Neural crest cell (in vitro differentiated cells): ENCODE measurements at regions not wholly inside any gene's neighbourhood (a gene's known extent, or its start where the extent isn't known, plus 50 kb on each side); places are given as distances from the start of the nearest gene placed in this dataset.

Experiments
- DNase-seq: peaks from one replicate; pipeline ENCODE4 v3.0.0; 2021; ENCODE audit warnings: low read depth, mixed read lengths, low spot score
- H3K27ac Mint-ChIP-seq: one replicate; pipeline ENCODE4 v1.8.0; 2021; ENCODE audit warnings: mild to moderate bottlenecking, mixed read lengths; ENCODE audit not compliant: unreplicated experiment
- H3K27me3 Mint-ChIP-seq: 2 replicates; pipeline ENCODE4 v1.8.0; 2021; ENCODE audit warnings: low read depth, mild to moderate bottlenecking, mixed read lengths
- H3K36me3 Mint-ChIP-seq: 2 replicates; pipeline ENCODE4 v1.8.0; 2021; ENCODE audit warnings: low read depth, mild to moderate bottlenecking, mixed read lengths
- H3K4me1 Mint-ChIP-seq: 2 replicates; pipeline ENCODE4 v1.8.0; 2021; ENCODE audit warnings: mixed read lengths
- H3K4me3 Mint-ChIP-seq: one replicate; pipeline ENCODE4 v1.8.0; 2021; ENCODE audit warnings: mild to moderate bottlenecking, mixed read lengths
- H3K9me3 Mint-ChIP-seq: 2 replicates; pipeline ENCODE4 v1.8.0; 2021; ENCODE audit warnings: mixed read lengths
- CTCF ChIP-seq: fragments of 200-600 bp; sonication (generic); conservative IDR thresholded peaks from 2 replicates; pipeline ENCODE4 v1.5.0; 2021; ENCODE audit warnings: antibody characterized with exemption, mild to moderate bottlenecking

DNA sequence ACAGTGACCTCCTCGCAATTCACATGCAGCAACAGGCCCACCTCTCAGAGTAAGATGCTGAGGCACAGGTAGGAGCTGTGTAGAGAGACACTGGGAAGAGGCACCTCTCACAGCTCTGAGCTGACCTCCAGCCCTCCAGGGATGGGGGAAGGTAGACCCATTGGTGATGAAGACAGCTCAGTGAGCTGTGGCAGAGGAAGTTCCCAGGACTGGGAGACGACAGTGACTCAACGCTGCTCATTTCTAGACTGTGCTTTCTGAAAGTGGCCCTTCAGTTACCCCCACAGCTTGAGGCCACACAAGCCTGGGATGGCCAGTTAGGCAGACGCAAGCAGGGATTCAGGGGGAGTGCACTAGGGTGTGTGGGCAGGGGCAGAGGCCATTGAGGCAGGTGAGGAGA is 2073.2 kb downstream of the TP53TG3F start:
- Mint-ChIP-seq H3K4me3 (no peak overlapping the region), H3K36me3 (peaks cover 8% of the 10 kb centered on the region), H3K27me3 (no peaks in the 10 kb centered on the region), H3K4me1 (no peaks in the 10 kb centered on the region), H3K9me3 (peaks cover 14% of the 10 kb centered on the region), H3K27ac (no peak overlapping the region)
- DNase-seq, result no peak
- TF ChIP-seq CTCF, result no peak

DNA sequence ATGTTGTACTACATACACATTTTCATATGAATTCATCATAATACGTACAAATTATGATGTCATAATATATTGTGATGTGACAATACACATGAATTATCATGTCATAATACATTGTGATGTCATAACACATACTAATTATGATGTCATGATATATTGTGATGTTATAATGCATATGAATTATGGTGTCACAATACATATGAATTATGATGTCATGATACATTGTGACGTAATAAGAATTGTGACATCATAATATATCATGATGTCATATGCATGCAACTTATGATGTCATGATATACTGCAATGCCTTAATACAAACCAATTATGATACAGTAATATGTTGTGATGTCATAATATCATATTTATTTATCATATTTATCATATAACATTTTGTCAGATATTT is 2074.3 kb downstream of the TP53TG3F start:
- peaks cover 6% of the 10 kb centered on the region for H3K36me3 Mint-ChIP-seq
- DNase-seq, result no peak
- H3K9me3 Mint-ChIP-seq, result peaks cover 14% of the 10 kb centered on the region
- H3K4me1 Mint-ChIP-seq, result no peaks in the 10 kb centered on the region
- no peak overlapping the region for H3K4me3 Mint-ChIP-seq
- no peak for TF ChIP-seq CTCF
- no peaks in the 10 kb centered on the region for H3K27me3 Mint-ChIP-seq
- H3K27ac Mint-ChIP-seq, result no peak overlapping the region

DNA sequence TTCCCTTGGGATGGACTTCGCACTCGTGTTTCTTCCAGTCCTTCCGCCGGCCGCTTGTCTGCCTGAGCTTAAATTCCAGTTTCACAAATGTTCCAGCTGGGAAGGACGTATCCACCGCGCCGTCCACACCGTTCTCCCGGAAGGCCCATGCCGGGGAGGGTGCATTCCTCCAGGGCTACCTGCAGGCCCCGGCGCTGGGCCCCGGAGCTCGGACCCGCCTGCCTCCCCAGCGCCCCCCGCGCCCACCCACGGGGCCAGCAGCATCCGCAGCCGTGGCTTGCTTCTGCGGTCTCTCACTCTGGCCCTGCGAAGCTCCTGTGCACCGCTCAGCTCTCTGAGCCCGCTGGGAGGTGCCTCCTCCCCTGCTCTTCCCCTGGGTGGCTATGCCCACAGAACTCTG is 2084.1 kb downstream of the TP53TG3F start:
- H3K9me3 Mint-ChIP-seq, result peaks cover 15% of the 10 kb centered on the region
- H3K4me1 Mint-ChIP-seq, result no peaks in the 10 kb centered on the region
- no peak for DNase-seq
- H3K4me3 Mint-ChIP-seq, result no peak overlapping the region
- peaks cover 4% of the 10 kb centered on the region for H3K36me3 Mint-ChIP-seq
- H3K27me3 Mint-ChIP-seq, result no peaks in the 10 kb centered on the region
- no peak for TF ChIP-seq CTCF
- no peak overlapping the region for H3K27ac Mint-ChIP-seq

DNA sequence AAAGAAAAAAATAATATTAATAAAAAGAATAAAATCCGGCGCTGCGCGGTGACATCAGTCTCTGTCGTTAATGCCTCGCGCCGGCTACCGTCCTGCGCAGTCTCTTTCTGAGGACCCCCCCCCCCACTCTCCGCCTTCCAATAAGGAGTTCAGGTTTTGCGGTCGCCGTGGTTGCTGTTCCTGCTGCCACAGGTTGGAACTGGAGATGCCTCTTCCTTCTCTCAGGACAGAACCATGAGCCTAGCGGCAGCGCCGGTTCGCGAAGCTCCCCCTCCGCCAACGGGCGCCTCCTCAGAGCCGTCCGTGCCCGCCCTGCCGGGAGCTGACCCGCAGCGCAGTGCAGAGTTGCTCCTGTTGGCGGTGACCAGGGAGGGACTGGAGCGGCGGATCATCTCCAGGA is 2093.4 kb downstream of the TP53TG3F start:
- Mint-ChIP-seq H3K4me3 (no peak overlapping the region), H3K27ac (no peak overlapping the region), H3K27me3 (no peaks in the 10 kb centered on the region), H3K4me1 (no peaks in the 10 kb centered on the region), H3K36me3 (peaks cover 3% of the 10 kb centered on the region), H3K9me3 (peaks cover 15% of the 10 kb centered on the region)
- TF ChIP-seq CTCF, result no peak
- DNase-seq, result no peak

GRCh38 chr16:35557731-35558130 is 2098.3 kb downstream of the TP53TG3F start:
- no peaks in the 10 kb centered on the region for H3K27me3 Mint-ChIP-seq
- peaks cover 6% of the 10 kb centered on the region for H3K36me3 Mint-ChIP-seq
- DNase-seq, result no peak
- no peaks in the 10 kb centered on the region for H3K4me1 Mint-ChIP-seq
- peaks cover 18% of the 10 kb centered on the region for H3K9me3 Mint-ChIP-seq
- no peak for TF ChIP-seq CTCF
- no peak overlapping the region for H3K4me3 Mint-ChIP-seq
- H3K27ac Mint-ChIP-seq, result no peak overlapping the region
